Activated naive CD4-positive, alpha-beta T cell treated with anti-CD3 and anti-CD28 coated beads, Interleukin-2, amount 10 ng/mL, durations not matched to agents 7 days and 5 days (primary cell): ENCODE measurements at regions not wholly inside any gene's neighbourhood (a gene's known extent, or its start where the extent isn't known, plus 50 kb on each side); places are given as distances from the start of the nearest gene placed in this dataset.
"Not testable (repeated sequence)": the region's sequence is repeated elsewhere in the genome, so short reads cannot be mapped to it uniquely, and the experiment has no call there.

Source experiments
- CTCF ChIA-PET: fragments of 350-600 bp; sonication (Branson Sonifier 250); formaldehyde crosslinking; loops from one replicate; lab custom pipeline; 2021; ENCODE audit warnings: antibody characterized with exemption; lab: Charles Lee
- DNase-seq: peaks from one replicate; pipeline ENCODE4 v3.0.0-alpha.2; 2020
- H3K27ac Mint-ChIP-seq: one replicate; pipeline ENCODE4 v1.8.0; 2021; ENCODE audit warnings: mild to moderate bottlenecking, moderate library complexity, mixed read lengths
- H3K27me3 Mint-ChIP-seq: one replicate; pipeline ENCODE4 v1.8.0; 2021; ENCODE audit warnings: mild to moderate bottlenecking, mixed read lengths
- H3K36me3 Mint-ChIP-seq: one replicate; pipeline ENCODE4 v1.8.0; 2021; ENCODE audit warnings: mixed read lengths
- H3K4me1 Mint-ChIP-seq: one replicate; pipeline ENCODE4 v1.8.0; 2021; ENCODE audit warnings: mixed read lengths
- H3K4me3 Mint-ChIP-seq: one replicate; pipeline ENCODE4 v1.8.0; 2021; ENCODE audit warnings: mild to moderate bottlenecking, moderate library complexity, mixed read lengths
- H3K9me3 Mint-ChIP-seq: one replicate; pipeline ENCODE4 v1.8.0; 2021; ENCODE audit warnings: mixed read lengths

DNA sequence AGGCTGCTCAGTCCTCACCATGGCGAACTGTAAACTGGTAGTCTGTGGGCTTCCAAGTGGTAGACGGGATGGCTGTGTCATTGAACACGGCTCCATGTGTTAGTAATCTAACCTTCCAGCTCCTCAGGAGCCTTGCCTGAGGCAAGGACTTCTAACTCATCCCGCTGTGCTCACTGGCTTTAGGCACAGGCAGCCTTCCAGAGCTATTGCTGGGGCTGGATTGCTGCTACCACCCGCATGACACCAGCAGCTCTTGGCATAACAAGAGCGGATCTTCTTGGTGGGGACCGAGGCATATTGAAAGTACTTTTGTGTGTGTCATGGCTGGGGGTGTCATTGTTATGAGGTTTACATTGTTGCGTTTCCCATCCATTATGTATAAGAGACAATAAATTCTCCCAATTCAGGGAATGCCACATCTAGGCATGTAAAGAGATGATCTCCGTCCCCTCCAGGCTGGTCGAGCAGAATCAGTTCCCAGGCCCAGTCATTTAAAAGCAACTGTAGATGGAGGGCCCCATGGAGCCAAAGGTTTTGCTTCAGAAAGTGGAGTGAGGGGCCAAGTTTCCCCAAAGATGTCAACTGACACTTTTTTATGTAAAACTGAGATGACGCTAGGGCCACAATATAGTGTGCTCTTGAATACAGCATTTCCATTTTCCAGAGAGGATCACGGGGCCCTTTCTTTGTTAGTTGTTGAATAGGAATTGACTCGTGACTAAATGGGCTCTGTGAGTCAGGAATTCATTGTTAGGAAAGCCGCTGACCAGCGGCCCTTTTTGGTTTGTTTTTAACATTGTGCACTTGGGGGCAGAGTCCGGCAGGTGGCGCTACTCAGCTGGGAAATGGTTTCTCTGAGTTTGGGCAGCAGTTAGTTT lies 759.5 kb downstream of the TAF11L14 start:
- Mint-ChIP-seq H3K27me3 (no peaks in the 10 kb centered on the region), H3K36me3 (no peaks in the 10 kb centered on the region), H3K4me3 (no peak overlapping the region), H3K4me1 (no peaks in the 10 kb centered on the region), H3K27ac (no peak overlapping the region), H3K9me3 (no peaks in the 10 kb centered on the region)
- DNase-seq: peak; percentile 45
- CTCF ChIA-PET: interaction anchor here (1.4 kb wide), 1 partner anchor 305 kb away, joined by 5 read pairs; no protein-coding TSS in a partner anchor

GRCh38 chr5:18394443-18394804 lies 760.2 kb downstream of the TAF11L14 start:
- CTCF ChIA-PET: interaction anchor here (1.4 kb wide), 1 partner anchor 304 kb away, joined by 5 read pairs; no protein-coding TSS in a partner anchor
- DNase-seq: no peak
- Mint-ChIP-seq H3K36me3 (no peaks in the 10 kb centered on the region), H3K27me3 (no peaks in the 10 kb centered on the region), H3K9me3 (no peaks in the 10 kb centered on the region), H3K27ac (no peak overlapping the region), H3K4me1 (no peaks in the 10 kb centered on the region), H3K4me3 (no peak overlapping the region)

- no peaks in the 10 kb centered on the region for H3K9me3 Mint-ChIP-seq
- H3K27me3 Mint-ChIP-seq: no peaks in the 10 kb centered on the region
- no peak for DNase-seq
- H3K27ac Mint-ChIP-seq: no peak overlapping the region
- CTCF ChIA-PET: no interaction called here
- no peaks in the 10 kb centered on the region for H3K4me1 Mint-ChIP-seq
- H3K4me3 Mint-ChIP-seq: no peak overlapping the region
- no peaks in the 10 kb centered on the region for H3K36me3 Mint-ChIP-seq
Measured at GRCh38 chr5:18395126-18396110, 761.2 kb downstream of the TAF11L14 start.

DNA sequence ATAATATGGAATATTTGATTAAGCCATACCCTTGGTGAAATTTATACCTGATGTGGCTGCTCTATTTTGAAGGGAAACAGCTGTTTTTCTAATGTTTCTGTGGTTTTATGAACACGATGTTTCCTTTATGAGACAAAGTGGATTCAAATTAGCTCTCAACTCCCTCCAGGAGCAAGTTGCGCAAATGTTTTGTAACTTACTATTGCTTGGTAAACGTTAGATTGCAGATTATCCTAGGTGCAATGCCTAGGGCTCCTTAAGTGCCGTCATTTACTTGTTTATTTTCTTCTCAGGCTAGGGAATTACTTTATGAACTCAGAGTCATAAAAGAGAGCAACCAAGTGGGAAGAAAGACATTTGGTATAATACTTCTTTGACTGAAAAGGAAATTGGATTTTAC lies 763.1 kb downstream of the TAF11L14 start:
- Mint-ChIP-seq H3K9me3 (no peaks in the 10 kb centered on the region), H3K4me1 (no peaks in the 10 kb centered on the region), H3K4me3 (no peak overlapping the region), H3K27me3 (no peaks in the 10 kb centered on the region), H3K36me3 (no peaks in the 10 kb centered on the region), H3K27ac (no peak overlapping the region)
- no peak for DNase-seq
- CTCF ChIA-PET: no interaction called here

DNA sequence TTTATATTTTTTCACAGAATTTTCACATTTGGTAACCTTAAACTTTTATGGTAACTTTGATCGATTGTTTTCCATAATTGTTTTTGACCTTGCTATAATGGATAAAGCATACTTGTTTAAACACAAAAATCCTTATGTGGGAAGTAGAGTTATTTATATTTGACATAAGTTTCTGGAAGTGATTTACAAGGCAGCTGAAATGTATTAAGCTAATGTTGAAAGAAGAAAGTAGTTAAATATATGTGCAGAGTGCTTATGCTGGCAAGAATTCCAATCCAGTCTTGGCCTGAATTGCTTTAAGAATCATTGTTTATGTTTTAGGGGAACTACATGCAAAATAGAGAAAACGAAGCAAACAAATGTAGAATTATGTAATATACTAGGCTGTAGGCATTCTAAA lies 763.6 kb downstream of the TAF11L14 start:
- no peak overlapping the region for H3K27ac Mint-ChIP-seq

GRCh38 chr5:18399461-18400327 lies 765.4 kb downstream of the TAF11L14 start:
- DNase-seq, H3K27me3 Mint-ChIP-seq, H3K27ac Mint-ChIP-seq, CTCF ChIA-PET, H3K4me1 Mint-ChIP-seq, H3K9me3 Mint-ChIP-seq, H3K36me3 Mint-ChIP-seq, H3K4me3 Mint-ChIP-seq: not testable (repeated sequence)

More for the DNA sequence above, 763.6 kb downstream of the TAF11L14 start:
- H3K9me3 Mint-ChIP-seq: no peaks in the 10 kb centered on the region
- no peak for DNase-seq
- H3K4me1 Mint-ChIP-seq: no peaks in the 10 kb centered on the region
- CTCF ChIA-PET: no interaction called here
- no peaks in the 10 kb centered on the region for H3K36me3 Mint-ChIP-seq
- no peaks in the 10 kb centered on the region for H3K27me3 Mint-ChIP-seq
- H3K4me3 Mint-ChIP-seq: no peak overlapping the region

- Mint-ChIP-seq H3K27me3 (no peaks in the 10 kb centered on the region), H3K27ac (no peak overlapping the region), H3K4me1 (no peaks in the 10 kb centered on the region), H3K36me3 (no peaks in the 10 kb centered on the region), H3K4me3 (no peak overlapping the region), H3K9me3 (peaks cover 2% of the 10 kb centered on the region)
- no peak for DNase-seq
- CTCF ChIA-PET: no interaction called here
Measured at GRCh38 chr5:18403141-18403540, 768.9 kb downstream of the TAF11L14 start.

GRCh38 chr5:18403941-18404438 lies 769.7 kb downstream of the TAF11L14 start:
- Mint-ChIP-seq H3K9me3 (peaks cover 2% of the 10 kb centered on the region), H3K36me3 (no peaks in the 10 kb centered on the region), H3K27ac (no peak overlapping the region), H3K4me1 (no peaks in the 10 kb centered on the region), H3K4me3 (no peak overlapping the region), H3K27me3 (no peaks in the 10 kb centered on the region)
- CTCF ChIA-PET: no interaction called here
- DNase-seq: no peak

DNA sequence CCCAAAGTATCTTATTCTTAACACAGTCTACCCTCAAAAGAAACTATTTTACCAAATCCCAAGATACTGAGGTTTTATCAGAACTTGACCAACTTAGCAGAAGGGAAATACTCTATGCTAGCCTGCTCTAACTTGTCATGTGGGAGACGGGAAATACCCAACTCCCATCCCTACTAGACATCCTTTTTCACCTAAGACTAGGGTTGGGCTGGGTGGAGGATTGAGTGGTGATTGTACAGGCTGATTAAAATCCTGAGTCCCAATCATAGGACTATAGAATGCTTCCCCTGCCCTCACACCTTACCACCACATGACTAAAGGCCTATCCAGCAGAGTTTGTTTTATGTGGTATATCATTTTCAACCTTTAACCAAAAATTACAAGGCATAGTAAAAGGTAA lies 786.5 kb downstream of the TAF11L14 start:
- Mint-ChIP-seq H3K27ac (no peak overlapping the region), H3K4me1 (no peaks in the 10 kb centered on the region), H3K9me3 (peaks cover 2% of the 10 kb centered on the region), H3K4me3 (no peak overlapping the region), H3K36me3 (no peaks in the 10 kb centered on the region), H3K27me3 (no peaks in the 10 kb centered on the region)
- no peak for DNase-seq
- CTCF ChIA-PET: interaction anchor here (0.7 kb wide), 1 partner anchor 8 kb away, joined by 3 read pairs; no protein-coding TSS in a partner anchor

- CTCF ChIA-PET: no interaction called here
- no peak for DNase-seq
- H3K27ac Mint-ChIP-seq: no peak overlapping the region
- no peak overlapping the region for H3K4me3 Mint-ChIP-seq
- H3K36me3 Mint-ChIP-seq: no peaks in the 10 kb centered on the region
- H3K4me1 Mint-ChIP-seq: no peaks in the 10 kb centered on the region
- no peaks in the 10 kb centered on the region for H3K27me3 Mint-ChIP-seq
- H3K9me3 Mint-ChIP-seq: peaks cover 3% of the 10 kb centered on the region
Measured at GRCh38 chr5:18433336-18433735, 799.1 kb downstream of the TAF11L14 start.

- no peaks in the 10 kb centered on the region for H3K9me3 Mint-ChIP-seq
- no peaks in the 10 kb centered on the region for H3K4me1 Mint-ChIP-seq
- no peak overlapping the region for H3K27ac Mint-ChIP-seq
- H3K36me3 Mint-ChIP-seq: no peaks in the 10 kb centered on the region
- CTCF ChIA-PET: no interaction called here
- H3K27me3 Mint-ChIP-seq: no peaks in the 10 kb centered on the region
- H3K4me3 Mint-ChIP-seq: no peak overlapping the region
- DNase-seq: no peak
Measured at GRCh38 chr5:18438126-18438525, 803.9 kb downstream of the TAF11L14 start.

DNA sequence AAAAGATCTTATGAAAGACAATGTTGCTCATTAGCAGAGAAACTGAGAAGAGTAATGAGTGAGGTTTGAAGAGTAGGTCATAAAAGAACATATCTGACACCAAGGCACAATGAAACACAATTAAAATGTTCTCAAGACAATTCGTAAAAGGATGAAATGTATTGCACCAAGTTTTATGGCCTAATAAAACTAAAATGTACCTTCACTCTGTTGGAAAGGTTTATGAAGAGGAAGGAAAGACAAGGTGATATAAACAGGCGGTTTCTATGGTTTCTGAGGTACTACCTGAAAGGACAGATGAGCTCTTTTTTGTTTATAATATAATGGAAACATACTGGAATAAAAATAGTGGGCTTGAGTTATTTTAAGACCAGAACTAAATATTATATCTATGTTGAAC lies 821.3 kb downstream of the TAF11L14 start:
- Mint-ChIP-seq H3K4me1 (no peaks in the 10 kb centered on the region), H3K36me3 (no peaks in the 10 kb centered on the region), H3K9me3 (peaks cover 4% of the 10 kb centered on the region), H3K4me3 (no peak overlapping the region), H3K27ac (no peak overlapping the region), H3K27me3 (no peaks in the 10 kb centered on the region)
- no peak for DNase-seq
- CTCF ChIA-PET: no interaction called here

GRCh38 chr5:18457255-18457654 lies 823.0 kb downstream of the TAF11L14 start:
- Mint-ChIP-seq H3K4me1 (no peaks in the 10 kb centered on the region), H3K27me3 (no peaks in the 10 kb centered on the region), H3K36me3 (no peaks in the 10 kb centered on the region), H3K27ac (no peak overlapping the region), H3K4me3 (no peak overlapping the region), H3K9me3 (peaks cover 4% of the 10 kb centered on the region)
- no peak for DNase-seq
- CTCF ChIA-PET: interaction anchor here (1.2 kb wide), 1 partner anchor 9 kb away, joined by 4 read pairs; no protein-coding TSS in a partner anchor
